GM19372 (cell line): ENCODE measurements at regions not wholly inside any gene's neighbourhood (a gene's known extent, or its start where the extent isn't known, plus 50 kb on each side); places are given as distances from the start of the nearest gene placed in this dataset.
"Not testable (repeated sequence)": the region's sequence is repeated elsewhere in the genome, so short reads cannot be mapped to it uniquely, and the experiment has no call there.

Experiments used
- ATAC-seq: cut with Tn5 transposase; IDR thresholded peaks from one replicate; pipeline ENCODE4 v1.9.1; 2021; ENCODE audit warnings: mild to moderate bottlenecking, low read depth, moderate library complexity; ENCODE audit not compliant: unreplicated experiment

DNA sequence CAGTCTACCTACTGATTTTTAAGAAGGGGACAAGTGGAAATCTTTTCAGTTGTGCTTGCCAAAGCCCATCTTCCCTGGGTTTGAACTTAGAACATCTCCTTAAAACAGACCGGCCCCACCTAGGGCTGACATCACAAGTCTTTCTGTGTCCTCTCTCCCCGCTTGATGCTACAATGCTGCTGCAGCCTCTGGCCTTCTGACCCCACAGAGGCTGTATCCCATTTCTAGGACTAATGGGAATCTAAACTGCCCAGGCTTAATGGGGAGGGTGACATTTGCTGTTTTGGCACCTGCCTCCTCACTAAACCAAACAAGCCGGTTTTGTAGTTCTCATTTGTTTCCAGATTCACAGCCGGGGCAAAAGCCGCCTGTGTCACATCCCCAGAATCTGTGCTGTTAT lies 121.3 kb upstream of the CADM1 start:
- ATAC-seq = no peak

DNA sequence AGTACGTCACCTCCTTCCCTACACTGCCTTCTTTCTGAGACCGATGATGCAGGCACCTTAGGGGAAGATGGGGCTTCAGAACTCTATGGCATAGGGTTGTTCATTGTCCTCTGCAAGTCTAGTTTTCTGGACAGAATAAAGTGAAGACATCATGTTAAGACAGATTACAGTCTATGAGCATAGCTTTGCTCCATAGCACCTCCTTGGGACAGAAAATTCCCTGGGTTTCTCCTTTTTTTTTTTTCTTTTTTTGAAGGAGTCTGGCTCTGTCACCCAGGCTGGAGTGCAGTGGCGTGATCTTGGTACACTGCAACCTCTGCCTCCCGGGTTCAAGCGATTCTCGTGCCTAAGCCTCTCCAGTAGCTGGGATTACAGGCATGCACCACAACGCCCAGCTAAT lies 119.8 kb upstream of the CADM1 start:
- ATAC-seq = no peak

DNA sequence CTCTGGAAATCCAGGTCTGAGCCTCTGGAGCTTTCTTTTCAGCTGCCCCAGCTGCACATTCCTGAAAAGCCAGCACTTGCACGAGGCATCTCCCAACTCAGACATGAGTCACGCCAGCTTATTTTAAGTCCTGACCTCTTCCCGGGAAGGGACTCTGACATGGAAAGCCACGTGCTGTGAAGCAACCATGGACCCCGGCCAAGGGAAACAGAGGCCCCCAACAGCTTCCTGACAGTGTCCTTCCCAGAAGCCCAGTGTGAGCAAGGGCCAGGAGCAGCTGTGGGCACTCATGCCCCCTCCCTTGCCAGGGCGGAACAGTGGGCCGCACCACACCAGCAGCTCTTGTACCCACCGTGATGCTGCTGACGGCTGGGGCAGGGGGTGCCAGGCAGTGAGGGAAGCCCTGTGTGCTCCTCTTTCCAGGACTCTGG lies 118.8 kb upstream of the CADM1 start:
- no peak for ATAC-seq

DNA sequence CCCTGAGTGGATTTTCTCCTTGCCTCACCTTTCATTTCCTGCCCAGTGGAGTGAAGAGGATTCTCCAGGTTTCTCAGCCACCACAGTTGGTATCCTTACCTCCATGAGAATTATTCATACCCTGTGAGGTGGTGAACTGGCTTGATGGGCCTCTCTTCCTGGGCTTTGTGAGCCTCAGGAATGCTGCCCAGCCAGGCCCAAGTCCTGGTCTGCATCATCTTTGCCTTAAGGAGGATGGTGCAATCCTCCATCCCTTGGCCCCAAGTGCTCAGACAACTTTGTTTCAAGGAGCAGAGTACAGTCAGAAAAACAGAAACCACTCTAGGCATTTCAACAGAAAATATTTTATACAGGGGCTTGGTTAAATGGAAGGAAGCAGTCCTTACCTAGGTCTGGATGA lies 114.2 kb upstream of the CADM1 start:
- no peak for ATAC-seq

DNA sequence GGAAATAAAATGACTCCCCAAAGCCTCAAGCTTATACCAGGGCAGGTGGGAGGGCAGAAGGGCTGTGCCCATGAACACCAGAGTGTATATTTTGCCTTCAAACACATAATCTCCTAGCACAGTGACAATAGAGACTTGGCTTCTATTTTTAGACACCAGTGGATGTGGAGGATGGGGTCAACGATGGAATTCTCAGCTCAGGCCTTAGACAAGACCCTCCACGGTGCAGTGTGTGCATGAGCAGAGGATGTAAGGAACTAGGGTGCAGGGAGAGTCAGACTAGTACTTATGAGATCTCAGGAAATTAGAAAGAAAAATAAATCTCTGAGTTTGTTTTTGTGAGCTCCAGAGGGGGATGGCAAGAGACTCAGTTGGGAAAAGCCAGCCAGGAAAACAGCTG lies 113.6 kb upstream of the CADM1 start:
- no peak for ATAC-seq

DNA sequence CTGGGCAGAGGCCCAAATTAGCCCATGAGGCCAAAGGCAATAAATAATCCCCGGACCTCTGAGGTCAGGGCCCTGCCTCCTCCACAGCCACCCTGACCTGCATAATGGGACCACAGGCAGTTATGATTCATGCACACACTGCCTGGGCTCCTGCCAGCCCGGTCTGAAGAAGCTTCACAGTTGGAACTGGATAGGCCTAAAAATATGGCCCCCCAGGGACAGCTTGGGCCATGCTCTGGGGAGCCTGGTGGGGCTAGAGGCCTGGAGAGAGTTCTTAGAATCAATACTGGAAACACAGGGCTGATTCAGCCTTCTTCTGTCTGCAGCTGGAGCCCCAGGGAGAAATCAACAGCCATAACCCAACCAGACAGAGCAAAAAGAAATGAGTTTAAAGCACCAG lies 112.8 kb upstream of the CADM1 start:
- no peak for ATAC-seq

DNA sequence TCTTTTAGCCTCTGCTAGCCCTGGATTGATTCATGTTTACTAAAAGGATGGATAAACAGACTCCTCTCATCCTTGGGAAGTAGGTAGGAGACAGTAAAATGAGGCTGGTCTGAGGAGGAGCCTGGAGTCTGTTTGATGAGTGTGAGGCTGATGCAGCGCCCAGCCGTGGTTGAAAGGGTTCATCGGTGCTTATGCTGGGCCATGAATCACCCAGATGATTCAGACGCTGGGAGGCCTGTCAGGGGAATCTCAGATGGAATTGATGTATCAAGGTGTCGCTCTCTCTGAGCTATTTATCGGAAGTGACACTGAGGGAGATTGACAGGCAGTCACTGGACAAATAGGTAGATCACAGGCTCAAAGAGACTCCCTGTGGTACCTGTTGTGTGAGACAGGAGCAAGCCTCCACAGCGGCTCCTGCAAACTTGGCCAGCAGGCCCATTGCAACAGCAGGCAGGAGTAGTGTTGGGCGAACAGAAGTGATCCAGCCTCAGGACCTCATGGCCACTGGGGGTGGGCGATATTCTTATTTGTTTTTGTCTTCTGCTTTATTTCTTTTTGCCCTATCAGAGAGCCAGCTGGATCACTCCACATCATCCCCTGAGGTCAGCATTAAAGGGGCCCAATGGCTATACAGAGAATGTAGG lies 109.9 kb upstream of the CADM1 start:
- no peak for ATAC-seq

DNA sequence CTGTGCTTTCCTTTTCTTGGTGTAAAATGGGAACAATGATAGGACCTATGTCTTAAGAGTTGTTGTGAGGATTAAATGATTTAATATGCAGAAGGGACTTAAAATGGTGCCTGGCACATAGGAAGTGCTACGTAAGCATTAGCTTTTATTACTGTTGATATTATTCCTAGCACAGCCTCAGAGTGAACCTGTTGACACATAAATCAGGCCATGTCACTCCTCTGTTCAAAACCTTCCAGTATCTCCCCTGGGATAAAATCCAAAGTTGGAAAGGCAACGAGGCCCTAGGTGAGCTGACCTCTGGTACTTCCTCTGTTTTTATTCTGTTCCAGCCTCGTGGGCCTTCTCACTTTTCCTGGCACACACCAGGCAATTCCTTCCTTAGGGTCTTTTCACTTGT lies 108.8 kb upstream of the CADM1 start:
- no peak for ATAC-seq

DNA sequence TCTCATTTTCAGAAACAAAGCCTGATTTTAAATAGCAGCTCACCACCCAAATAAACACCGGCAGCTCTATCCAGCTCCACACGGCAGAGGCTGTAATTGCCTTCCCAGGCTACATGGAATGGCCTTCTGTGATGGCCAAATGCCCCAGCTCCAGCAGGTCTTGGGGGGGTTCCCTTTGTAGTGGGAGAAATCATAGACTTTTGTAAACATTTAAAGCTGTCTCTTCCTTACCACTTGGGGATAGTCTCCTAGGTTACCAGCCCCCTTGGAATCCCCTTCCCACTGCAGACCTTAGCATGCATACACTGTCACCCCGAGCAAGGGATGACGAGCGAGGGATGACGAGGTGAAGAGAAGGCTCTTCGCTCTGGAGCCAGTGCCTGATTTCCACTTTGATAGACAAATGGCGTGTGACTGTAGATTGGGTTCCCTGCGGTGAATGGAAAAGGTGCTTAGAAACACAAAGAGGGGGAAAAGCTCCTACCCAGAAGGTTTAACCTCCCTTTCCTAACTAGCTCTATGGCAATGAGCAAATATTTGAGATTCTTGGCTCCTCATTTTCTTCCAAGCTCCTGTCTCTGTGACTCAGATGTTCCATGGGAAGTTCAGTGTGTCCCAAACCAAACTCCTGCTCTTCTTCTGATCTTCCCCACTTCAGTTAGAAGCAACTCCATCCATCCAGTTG lies 108.0 kb upstream of the CADM1 start:
- no peak for ATAC-seq

DNA sequence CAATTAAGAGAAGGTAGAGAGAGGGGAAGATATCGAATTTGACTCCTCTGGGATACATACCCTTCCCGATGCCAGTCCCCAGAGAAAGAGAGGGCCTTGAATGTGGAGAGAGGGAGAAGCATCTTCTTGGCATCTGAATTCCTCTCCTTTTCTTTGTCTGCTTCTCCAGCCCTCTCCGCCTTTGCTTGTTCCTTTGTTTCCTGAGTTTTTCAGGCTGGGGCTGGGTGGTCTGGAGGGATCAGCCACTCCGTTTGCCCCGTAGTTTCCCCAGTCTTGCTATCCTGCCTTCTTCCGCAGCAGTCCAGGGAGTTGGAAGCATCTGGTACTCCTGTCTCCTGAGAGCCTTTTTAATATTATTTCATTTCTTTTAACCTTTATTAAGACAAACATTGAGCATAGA lies 107.1 kb upstream of the CADM1 start:
- no peak for ATAC-seq

DNA sequence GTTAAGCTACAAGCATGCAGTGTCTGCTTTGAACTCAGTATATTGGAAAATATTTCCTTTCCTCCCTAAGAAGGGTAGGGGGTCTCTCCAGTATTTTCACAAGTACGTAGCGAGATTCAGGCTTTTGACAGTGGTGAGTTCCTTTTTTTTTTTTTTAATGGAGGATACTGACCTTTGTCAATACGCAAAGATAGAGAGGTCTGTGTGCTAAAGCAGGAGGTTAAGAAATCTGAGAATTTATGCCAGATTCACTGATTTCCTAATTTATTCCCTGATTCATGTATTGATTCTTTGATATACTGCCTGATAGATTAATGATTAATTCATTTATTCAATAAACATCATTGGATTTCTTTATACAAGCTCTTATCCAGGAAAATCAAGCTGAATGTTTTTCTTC lies 106.7 kb upstream of the CADM1 start:
- no peak for ATAC-seq

DNA sequence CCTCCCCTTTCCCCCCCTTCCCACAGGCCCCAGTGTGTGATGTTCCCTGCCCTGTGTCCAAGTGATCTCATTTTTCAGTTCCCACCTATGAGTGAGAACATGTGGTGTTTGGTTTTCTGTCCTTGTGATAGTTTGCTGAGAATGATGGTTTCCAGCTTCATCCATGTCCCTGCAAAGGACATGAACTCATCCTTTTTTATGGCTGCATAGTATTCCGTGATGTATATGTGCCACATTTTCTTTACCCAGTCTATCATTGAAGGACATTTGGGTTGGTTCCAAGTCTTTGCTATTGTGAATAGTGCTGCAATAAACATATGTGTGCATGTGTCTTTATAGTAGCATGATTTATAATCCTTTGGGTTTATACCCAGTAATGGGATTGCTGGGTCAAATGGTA lies 106.0 kb upstream of the CADM1 start:
- not testable (repeated sequence) for ATAC-seq

DNA sequence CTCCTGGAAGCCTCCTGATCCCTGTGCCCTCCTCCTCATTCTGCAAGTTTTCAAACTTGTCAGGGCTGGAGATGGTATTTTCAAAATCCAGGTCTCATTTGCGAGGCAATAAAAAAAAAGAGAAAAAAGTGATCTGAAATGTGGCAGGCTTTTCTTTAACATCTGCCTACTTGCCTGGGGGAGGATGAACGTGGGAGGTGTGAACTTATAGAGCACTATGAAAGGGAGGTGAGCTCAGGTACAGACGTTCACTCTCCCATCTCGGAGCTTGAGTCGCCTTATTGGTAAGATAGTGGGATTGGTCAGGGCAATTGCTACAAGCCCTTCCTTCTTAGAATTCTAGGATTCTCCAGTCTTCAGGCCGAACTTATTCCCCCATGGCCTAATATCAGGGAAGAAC lies 104.8 kb upstream of the CADM1 start:
- ATAC-seq = no peak

DNA sequence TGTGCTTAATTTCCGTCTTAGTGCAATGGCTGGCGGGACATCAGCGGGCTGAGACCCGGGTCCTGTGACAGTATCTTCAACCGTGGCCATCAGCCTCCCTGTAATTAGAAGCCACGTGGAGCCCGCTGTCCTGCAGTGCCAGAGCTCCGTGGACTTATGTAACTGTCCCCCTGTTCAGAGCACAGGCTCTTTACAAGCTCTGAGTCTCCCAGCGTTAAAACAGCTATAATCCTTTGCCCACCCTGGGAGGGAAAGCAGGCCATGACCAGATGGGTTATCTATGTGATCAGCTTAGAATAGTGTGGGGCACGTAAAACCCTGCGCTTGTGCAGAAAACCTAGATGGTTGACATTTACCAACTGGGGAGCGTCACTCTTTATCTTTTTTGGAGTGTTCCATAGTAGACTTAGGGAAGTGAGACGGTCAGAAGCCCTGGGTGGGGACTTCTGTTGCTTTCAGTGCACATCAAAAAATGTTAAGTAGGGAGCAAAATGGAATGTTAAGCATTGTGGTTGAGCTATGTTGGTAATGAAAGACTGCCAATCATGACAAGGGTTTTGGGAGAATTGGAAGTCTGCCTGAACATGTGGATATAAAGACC lies 103.5 kb upstream of the CADM1 start:
- ATAC-seq = no peak

DNA sequence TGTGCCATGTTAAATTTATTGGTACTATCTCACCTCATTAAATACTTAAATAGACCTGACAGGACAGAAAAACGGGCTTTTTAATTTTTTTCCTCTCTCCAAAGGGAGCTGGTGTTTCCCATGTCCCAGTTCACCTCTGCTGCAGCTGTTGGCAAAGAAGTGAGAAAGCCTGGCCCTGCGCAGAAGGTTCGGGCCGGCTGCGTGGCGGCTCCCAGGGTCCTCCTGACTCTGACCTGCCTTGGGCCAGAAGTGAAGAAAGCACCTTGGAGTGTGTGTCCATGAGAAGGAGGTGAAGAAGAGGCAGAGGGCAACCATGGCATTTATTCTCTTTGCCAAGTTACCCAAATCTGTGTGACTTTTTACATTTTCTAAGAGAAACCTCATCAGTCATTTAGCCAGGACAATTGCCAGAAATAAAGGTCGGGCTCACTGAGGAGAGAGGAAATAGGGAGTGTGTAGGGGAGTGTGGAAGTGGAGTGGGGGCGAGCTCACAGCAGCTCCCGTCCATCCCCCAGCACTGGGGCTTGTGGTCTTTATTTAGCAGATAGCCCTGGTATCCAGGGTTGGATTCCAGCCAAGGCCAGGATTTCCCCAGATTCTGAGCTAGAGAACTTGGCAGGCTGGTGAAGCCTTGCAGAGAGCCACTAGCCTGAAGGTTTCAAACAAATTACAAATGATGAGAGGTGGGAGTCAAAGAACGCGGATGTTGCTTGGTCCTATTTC lies 102.4 kb upstream of the CADM1 start:
- no peak for ATAC-seq

DNA sequence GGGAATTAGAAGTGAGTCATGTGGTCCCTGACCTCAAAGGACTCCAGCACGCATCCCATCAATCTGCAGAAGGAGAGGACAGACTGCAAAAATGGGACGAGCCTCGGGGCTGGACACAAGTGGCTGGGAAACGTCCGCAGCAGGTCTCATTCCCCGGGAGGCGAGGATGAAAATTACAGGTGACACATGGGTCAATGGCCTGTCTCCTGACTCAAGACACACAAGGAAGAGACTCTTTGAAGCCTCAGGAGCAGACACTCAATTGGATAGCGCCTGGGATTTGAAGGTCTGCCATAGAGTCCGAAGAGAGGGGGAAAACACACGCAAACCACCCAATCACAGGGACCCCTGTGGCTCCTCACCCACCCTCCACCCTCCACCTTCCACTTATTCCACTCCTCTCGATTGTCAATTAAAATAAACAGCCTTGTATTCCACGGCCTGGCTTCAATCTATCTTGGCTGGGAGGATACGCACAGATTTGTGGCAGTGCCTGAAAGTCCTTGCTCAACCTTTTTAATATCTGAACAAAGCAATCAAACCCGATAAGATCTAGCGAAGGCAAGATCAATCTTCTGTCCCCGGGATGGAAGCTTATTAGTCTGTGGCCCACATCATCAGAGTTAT lies 101.8 kb upstream of the CADM1 start:
- no peak for ATAC-seq

DNA sequence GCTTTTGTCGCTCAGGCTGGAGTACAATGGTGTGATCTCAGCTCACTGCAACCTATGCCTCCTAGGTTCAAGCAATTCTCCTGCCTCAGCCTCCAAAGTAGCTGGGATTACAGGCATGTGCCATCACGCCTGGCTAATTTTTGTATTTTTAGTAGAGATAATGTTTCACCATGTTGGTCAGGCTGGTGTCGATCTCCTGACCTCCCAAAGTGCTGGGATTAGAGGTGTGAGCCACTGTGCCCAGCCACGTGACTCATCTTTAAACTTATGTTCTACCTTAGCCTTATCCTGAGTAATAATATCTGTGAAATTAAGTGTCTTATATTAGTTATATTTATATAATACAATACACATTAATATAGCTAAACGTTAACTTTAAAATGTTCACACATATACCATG lies 101.2 kb upstream of the CADM1 start:
- ATAC-seq = not testable (repeated sequence)

DNA sequence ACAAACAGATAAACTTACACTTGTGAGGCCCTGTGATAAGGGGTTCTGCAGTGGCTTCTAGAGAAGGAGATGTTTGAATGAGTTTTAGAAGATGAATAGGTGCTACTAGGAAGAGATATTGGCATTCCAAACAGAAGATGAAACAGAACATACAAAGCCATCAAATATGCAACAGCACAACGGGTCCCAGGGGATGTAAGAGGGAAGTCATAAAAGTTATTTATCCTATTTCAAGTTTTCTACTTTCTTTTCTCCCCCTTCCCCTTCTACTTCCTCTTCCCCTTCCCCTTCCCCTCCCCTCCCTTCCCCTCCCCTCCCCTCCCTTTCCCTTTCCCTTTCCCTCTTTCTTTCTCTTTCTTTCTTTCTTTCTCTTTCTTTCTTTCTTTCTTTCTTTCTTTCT lies 94.9 kb upstream of the CADM1 start:
- no peak for ATAC-seq

DNA sequence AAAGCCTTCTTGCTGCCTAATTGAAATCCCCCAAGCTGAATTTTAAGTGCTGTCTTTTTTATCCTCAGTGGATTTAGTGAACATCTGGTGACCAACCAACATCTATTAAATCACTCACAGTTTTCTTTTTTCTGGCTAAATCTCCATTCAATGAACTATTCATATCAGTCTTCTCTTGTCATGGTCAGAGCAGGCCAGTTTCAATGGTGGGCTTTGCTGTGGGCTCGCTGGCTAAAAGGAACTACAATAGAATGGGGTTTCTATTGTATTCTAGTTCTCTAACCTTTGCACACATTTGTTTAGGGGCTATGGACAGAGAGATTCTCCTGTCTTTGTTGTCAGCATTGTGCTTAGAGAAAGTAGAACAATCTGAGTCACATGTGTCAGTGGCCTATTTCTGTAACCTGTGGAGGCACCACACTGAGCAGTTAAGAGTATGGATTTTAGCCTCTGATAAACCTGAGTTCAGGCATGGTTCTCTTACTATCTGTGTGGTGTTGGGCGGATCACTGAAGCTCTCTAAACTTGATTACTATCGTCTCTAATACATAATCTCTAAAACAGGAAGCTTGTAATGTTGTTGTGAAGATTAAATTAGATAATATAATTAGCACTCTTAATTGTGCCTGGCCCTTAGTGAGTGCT lies 94.2 kb upstream of the CADM1 start:
- no peak for ATAC-seq

DNA sequence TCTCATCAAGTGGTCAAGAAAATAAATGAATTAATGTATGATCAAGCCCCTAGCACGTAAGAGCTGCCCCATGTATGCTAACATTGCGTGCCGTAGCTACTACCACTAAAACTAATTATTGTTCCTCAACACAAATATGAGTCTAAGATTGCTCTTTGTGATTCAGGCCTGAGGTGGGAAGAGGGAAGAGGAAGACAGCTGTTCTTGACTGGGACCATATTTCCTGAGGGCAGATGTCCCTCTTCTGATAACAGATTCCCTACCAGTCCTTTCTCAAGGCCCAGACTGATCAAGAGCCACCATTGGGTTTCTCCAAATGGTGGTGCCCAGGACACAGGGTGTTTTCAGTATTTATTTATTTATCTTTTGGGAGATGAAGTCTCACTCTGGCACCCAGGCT lies 87.2 kb upstream of the CADM1 start:
- ATAC-seq = no peak

DNA sequence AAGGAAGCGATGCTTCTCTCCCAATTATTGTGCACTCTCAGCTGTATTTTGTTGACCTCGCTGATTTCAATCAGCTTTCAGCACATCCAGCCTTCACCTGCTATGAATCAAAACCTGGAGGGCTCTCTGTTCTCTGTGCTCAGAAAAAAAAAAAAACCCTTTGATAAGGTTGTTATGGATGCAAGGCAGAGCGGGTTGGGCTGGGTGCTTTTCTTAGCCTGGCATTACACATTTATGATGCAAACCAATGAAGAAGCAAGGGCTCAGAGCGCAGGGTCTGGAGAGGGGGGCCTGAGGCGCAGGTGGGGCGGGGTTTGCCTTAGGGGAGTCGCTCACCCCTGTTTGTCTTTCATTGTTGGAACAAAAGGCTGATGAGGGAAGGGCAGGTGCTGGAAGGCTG lies 86.0 kb upstream of the CADM1 start:
- ATAC-seq = no peak
